Hepatocyte (in vitro differentiated cells): ENCODE measurements at regions not wholly inside any gene's neighbourhood (a gene's known extent, or its start where the extent isn't known, plus 50 kb on each side); places are given as distances from the start of the nearest gene placed in this dataset.

Source experiments
- CTCF ChIP-seq: fragments of 200-600 bp; sonication (generic); IDR thresholded peaks from 2 replicates; pipeline ENCODE4 v1.5.1; 2016; ENCODE audit warnings: antibody characterized with exemption, mild to moderate bottlenecking; ENCODE audit not compliant: poor library complexity
- EZH2 ChIP-seq: fragments of 200-600 bp; sonication (generic); IDR thresholded peaks from 2 replicates; pipeline ENCODE4 v1.6.1; 2016; ENCODE audit warnings: antibody characterized with exemption, mild to moderate bottlenecking, borderline replicate concordance
- EZH2phosphoT487 ChIP-seq: fragments of 200-600 bp; sonication (generic); IDR thresholded peaks from one replicate; pipeline ENCODE4 v1.6.1; 2018; ENCODE audit warnings: antibody characterized with exemption, mild to moderate bottlenecking, low read depth, moderate library complexity; ENCODE audit not compliant: unreplicated experiment, severe bottlenecking

GRCh38 chr18:44545359-44545985 is 135.2 kb upstream of the SETBP1 start:
- TF ChIP-seq CTCF (no peak), EZH2 (no peak), EZH2phosphoT487 (no peak)
